GM18873 (cell line): ENCODE measurements at regions not wholly inside any gene's neighbourhood (a gene's known extent, or its start where the extent isn't known, plus 50 kb on each side); places are given as distances from the start of the nearest gene placed in this dataset.

Source experiments
- ATAC-seq: cut with Tn5 transposase; IDR thresholded peaks from one replicate; pipeline ENCODE4 v1.9.1; 2021; ENCODE audit warnings: mild to moderate bottlenecking, moderate library complexity, moderate number of reproducible peaks; ENCODE audit not compliant: unreplicated experiment, low FRiP score

DNA sequence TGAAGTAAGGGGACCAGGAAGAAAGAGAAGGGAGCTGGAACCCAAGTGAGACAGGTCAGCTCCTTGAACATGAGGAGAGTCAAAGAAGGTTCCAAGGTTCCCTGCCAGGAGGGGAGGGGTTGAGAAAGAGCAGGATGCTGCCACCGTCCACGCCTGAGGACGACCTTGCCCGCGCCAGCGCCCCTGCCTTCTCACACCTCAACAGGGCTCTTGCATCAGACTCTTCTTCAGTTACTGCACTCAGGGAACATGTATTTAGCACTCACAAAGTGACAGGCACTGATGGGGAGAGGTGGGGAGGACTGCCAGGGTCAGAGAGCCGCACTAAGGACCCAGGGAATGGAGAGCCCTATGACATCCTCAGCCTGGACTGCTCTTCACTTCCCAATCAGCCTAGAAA lies 102.1 kb upstream of the NUDT4 start:
- no peak for ATAC-seq

DNA sequence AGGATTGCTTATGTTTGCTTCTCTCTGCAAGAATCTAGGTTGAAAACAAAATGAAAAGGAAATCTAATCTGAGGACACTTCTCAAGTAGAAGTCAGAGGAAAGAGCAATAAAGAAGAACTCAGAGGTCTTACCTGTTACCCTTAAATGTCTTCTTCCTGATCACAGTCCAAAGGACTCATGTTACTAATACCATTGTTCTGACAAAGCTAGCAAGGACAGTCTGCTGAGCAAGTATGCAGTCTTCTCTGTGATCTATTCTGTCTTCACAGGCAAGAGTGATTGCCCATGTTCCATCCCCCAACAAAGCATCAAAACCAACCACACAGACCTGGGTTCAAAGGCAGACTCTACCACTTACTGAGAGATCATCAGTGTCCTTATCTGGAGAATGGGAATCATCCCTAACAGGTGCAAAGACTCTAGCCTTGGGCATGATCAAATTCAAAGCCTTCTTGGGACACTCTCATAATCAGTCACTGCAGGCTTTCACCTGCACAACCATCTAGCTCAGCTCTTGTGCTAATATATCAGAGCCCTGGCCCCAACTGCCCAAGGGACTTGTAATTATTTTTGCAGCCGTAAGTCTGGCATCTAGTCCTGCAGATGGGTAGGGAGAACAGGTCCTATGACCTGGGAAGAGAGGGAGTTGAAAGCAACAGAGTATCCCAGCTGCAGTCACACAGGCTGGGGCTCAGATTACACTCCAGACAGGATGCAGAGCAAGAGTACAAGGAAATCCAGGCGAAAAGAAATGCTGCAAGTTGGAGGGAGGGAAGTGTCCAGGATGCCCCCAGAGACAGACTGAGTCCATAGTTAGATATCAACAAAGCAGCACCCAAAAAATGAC lies 97.9 kb upstream of the NUDT4 start:
- no peak for ATAC-seq

DNA sequence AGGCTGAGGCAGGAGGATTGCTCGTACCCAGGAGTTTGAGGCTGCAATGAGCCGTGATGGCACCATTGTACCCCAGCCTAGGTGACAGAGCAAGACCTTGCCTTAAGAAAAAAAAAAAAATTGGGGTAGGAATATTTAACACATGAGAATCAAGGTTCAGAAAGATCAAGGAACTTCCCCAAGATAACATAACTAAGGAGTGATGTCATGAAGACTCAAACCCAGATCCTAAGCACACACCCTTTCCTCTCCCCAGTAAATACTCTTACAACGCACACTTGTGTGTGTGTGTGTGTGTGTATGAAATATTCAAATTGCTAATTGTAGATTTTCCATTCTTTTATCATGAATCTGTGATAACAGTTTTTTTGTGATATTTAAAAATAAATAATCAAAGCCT lies 90.6 kb upstream of the NUDT4 start:
- ATAC-seq, result no peak

DNA sequence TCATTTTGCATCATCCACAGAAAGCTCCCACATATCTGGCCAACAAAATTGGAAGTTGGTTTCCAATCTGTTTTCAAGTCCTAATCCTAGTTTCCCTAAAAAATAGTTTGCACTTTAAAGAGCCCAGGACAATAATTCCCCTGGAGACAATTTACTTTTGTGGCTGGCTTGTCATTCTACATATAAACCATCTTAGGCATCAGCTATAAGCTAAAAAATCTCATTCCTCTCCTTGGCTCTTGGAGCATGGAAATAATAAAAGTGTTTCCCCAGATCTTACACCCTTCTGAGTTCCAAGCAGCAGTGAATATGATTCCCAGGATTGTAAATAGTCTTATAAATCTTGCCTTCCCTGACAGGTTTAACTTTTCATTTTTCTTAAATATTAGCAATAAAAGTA lies 89.1 kb upstream of the NUDT4 start:
- no peak for ATAC-seq

DNA sequence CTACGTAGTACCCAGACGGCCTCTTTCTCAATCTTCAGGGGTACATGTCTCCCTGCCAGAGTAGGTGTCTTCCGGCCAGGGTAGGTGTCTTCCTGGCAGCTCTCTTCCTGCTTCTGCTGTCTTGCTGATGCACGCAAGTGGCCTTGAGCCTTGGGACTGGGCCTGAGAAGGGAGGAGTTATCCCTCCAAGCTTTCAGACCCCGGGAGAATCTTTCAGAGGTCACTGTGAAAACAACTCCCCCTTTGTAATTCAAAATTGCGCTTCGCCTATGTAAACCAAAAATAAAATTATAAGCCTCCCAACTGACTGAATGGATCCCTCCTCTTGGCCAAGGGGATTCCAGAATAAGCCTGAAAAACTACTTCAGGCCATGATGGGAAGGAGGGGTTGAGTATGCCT lies 87.3 kb upstream of the NUDT4 start:
- no peak for ATAC-seq

DNA sequence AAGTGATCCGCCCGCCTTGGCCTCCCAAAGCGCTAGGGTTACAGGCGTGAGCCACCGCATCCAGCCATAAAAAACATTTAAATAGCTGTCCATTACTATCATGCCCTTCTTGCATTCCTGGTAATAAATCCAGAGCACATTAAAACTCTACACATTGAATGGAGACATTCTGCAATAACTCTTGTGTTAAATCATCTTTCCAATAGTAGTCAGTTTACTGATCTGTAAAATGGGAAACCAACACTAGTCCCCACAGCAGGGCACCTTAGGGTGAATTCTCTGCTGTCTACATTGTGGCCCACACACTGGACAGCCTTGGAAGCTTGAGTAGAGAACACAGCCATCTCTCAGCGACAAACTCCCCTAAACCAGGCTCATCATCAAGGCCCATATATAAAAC lies 85.5 kb upstream of the NUDT4 start:
- ATAC-seq, result no peak

DNA sequence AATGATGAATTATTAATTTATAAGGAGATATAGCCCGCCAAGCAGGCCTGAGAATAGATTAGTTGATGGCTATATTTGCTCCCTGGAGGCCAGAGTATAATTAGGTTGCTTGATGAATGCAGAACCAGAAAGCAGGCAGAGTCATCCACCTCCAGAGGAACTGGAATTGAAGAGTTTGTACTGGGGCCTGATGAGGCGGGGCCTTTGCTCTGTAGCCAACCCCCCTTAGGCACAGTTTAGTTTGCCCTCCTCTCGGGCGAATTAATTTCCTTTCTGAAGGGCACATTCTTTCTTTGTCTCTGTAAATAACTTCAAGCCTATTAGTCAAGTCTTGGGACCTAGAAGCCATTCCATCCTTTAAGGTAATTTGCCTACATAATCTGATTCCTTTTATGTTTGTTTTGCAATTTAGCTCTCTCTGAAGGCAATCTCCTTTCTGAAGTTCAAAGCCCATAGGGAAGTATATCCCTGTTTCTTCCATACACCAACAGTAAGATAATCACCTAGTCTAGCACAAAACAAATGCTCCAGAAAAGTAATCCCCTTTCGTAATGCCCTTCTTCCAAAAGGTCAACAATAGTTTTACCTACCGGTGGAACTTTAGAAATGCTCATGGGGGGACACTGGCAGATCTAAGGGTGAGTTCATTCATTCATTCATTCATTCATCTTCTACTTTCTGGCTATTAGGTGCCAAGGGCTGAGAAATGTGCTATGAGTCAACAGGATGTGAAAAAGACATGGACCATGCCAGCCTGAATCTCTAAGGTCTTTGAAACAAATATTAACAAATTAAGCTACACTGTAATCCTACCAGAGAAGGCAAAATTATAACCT lies 84.8 kb upstream of the NUDT4 start:
- ATAC-seq, result no peak

DNA sequence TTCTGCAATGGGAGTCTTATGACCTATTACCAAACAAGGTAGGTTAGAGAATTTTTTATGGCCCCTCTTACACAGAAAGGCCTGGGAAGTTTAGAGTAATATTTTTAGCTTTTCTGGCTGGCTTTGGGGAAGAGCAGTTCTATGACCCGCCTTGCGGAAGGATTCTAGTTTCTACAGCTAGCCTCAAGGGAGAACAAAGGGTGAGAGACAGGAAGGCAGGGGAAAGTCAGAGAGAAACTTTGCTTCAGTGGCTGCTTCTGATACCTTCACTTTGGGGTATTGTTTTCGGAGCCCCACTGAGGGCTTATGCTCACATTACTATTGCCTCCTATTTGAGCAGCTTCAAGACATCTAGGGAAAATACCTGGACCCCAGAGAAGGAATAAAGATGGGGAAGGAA lies 80.7 kb upstream of the NUDT4 start:
- no peak for ATAC-seq

DNA sequence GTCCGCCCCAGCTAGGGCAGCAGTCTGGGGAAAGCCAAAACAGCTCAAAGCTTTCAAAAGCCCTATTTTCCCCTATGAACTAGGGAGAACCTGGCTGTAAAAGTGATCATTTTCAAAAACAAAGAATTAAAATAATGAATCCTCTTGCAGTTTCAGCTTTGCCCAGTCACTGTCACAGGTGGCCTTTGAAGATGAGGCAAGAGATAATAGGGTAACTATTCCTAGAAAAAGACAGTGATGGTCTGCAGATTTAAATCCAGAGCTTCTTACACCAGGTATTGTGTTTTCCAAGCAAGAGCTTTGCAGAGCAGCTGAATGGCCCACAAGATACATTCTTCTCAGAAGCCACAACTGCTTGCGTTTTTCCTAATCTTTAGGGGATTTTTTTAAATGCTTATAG lies 80.2 kb upstream of the NUDT4 start:
- no peak for ATAC-seq

DNA sequence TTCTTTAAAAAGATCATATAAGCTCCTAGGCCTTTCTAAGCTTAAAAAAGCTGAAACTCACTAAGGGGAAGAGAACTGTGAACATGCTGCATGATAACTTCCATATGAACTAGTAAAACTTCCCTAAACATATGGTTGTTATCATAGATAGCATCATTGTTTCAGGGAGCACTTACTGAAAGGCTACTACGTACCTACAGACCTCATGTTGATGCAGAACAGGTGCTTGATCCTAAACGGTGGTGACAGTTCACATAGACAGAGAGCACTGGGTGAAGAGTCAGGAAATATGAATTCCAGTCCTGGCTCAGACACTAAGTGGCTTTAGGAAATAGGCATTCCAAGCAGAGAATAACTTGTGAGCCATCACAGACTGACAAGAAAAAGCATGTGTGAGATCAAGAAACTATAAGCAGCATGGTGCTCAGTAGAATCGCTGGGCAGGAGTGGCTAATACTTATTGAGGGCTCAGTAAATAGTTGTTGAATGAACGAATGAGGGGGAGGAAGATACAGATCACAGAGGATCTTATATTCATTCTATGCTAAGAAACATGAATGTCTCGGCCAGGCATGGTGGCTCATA lies 78.4 kb upstream of the NUDT4 start:
- ATAC-seq, result no peak

DNA sequence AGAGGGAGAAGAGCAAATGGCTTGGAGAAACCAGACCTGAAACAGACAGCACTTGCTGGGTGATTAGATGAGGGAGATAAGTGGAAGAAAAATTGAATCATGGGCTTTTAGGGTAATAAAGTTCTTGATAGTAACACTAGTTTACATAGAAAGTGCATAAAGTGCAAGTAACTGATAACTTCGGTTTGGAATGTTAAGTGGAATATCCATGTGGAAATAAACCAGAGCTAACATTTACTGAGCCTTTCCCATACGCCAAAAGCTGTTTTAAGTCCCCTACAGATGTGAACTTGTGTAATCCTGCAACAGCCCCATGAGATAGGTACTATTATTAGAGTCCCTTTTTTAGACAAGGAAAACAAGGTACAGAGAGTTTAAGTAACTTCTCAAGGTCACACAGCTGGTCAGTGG lies 77.1 kb upstream of the NUDT4 start:
- no peak for ATAC-seq

DNA sequence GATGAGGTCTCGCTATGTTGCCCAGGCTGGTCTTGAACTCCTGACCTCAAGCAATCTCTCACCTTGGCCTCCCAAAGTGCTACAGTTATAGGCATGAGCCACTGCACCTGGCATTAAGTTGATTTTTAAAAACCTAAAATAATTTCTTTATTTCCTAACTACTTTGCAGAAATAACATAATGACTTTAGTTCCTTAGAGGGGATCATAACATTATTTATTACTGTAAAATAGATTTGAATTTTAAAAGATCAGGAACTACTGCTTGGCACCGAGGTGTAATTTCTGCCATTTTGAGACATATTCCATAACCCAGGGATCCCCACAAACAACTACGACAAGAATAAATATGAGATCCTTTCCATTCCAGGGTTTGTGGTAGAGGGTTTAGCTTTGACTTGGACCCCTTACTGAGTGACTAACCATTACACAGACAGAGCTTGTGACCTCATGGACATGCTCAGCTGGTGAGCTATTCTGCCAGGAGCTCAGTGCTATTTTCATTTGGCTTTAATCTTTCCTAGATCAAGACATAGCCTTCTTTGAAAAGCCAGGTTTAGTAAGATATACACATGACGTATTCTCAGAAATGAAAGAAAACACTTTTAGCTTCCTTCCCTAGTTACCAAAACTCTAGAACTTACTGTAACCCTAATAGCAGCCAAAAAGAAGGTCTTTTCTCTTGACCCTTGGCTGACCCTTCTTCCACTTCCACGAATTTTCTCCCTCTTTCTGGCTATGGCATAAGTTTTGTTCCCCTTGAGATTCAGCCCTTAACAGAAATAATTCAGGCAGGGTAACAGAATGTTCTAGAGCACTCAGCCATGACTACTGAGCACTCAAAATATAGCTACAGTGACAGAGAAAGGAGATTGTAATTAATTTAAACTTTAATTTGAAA lies 75.1 kb upstream of the NUDT4 start:
- ATAC-seq, result no peak

DNA sequence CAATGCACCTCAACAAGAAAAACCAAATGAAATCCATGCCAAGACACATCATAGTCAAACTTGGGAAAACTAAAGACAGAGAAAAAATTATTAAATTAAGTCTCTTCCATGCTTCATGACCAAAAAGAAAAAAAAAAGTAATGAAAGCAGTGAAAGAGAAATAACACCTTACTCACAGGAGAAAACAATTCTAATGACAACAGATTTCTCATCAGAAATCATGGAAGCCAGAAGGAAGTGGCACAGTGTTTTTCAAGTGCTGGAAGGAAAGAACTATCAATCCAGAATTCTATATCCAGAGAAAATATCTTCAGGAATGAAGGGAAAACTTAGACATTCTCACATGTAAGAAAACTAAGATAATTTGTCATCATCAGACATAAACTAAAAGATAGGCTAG lies 71.1 kb upstream of the NUDT4 start:
- no peak for ATAC-seq

DNA sequence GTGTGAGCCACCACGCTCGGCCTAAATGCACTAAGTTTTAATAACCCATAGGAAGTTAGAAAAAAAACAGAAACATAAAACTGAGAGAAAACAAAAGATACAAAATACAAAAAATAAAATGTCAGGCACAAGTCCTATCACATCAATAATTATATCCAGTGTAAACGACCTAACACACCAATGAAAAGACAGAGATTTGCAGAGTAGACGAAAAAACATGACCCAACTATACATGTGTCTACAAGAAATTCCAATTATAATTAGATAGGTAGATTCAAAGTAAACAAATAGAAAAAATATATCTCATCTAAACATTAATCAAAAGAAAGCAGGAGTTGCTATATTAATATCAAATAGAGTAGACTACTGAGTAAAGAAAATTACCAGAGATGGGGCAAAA lies 69.4 kb upstream of the NUDT4 start:
- ATAC-seq, result no peak

DNA sequence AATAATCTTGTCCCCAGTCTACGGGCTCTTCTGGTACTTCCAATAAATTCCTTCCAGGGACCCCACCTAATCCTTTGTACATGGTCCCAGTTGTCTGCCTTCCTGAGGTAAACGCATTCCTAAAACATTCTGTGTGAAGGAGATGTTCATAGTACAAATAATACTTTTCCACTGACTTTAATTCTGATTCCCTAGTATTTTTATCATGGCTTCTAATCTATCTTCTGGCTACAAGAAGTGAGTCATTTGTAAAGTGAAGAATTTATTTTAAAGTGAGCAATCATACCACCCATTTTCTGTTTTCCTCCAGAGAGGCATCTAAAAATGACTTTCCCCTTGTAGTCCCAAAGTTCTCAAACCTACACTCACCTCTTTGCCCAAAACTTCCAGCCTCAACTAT lies 65.9 kb upstream of the NUDT4 start:
- no peak for ATAC-seq

DNA sequence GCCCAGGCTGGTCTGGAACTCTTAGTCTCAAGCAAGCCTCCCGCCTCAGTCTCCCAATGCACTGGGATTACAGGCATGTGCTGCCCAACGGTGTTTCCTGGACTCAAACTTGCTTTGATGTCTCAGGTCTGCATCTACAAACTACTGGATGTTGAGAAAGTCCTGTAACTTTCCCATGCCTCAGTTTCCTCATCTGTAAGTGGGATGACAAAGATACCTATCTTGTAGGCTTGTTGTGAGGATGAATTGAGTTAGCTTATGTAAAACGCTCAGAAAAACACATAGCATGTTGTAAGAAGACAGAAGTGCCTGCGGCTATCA lies 63.6 kb upstream of the NUDT4 start:
- no peak for ATAC-seq

DNA sequence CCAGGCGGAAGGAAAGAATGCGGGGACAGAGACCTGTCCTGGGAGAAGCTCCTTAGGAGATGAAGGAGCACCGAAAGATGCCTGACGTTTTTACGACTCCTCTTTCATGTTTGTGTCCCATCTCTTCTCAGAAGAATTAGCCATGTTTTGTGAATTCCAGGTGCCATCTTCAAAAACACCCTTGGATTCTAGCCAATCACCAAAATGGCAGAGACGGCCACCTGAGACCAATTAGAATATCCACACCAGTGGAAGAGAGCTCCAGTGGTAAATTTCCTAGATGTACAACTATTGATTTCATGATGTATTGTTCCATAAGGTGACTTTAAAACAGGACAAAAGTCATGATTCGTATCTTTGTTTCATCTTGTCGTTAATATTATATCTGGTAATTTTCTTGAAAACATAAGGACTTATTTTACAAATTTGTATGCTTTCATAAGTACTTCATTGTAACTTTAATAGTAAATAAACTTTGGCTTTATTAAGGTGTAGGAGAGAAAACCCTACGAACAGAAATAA lies 62.3 kb upstream of the NUDT4 start:
- ATAC-seq, result no peak

DNA sequence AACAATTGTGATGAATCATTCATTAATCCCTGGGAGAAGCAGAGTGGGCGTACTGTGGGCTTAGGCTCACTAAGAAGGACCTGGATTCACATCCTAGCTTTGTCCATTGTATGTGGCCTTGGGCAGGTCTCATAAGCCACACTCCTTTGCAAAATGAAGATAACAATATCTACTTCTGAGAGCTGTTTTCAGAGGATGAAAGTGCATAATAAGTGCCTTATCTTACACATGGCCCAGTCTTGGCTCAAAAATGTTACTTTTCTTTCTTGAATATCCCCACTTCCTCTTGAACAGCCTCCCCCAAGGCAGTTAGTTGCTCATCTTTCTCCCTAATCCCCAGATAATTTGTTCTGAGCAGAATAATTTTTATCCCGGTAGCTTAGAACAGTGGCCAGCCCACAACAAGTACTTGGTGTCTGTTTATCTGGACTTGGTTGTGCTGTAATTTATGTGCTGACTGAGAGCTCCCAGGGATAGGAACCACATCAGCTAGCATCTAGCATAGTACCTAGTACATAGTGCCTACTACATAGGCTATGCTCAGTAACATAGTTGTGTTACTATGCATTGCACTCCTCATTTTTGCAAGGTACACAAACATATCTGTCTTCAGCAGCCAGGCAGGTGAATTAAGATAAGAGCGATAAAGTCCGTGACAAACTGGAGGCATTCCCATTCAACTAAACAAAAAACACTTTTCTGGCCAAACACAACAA lies 61.7 kb upstream of the NUDT4 start:
- no peak for ATAC-seq

DNA sequence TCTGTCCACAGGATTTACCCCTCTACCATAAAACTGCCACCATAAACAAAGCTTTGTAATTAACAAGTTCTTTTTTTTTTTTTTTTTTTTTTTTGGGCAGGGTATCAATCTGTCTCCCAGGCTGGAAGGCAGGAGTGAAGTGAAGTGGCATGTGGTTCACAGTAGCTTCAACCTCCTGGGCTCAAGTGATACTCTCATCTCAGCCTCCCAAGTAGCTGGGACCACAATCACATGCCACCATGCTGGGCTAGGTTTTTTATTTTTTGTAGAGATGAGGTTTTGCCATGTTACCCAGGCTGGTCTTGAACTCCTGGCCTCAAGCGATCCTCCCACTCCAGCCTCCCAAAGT lies 61.1 kb upstream of the NUDT4 start:
- ATAC-seq, result no peak

DNA sequence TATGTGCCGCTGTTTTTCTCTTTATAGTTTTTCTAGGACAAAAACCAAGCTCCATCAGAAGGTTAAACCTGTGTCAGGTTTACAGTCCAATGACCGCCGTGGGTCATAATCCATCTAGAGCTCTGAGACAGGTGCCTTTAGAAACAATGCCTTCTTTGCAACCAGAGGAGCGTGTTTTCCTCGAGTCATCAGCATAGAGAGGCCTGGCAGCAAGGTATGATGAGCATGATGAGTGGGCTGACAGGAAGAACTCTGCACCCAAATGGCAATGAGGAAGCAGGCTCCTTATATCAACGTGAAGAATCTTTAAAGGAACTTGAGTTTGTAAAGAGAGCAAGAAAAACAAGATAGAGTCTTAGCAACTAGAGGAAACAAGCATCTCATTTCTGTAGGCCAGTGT lies 60.5 kb upstream of the NUDT4 start:
- no peak for ATAC-seq
